AG04449 (cell line): ENCODE measurements at regions not wholly inside any gene's neighbourhood (a gene's known extent, or its start where the extent isn't known, plus 50 kb on each side); places are given as distances from the start of the nearest gene placed in this dataset.

Experiments used
- CTCF ChIA-PET: fragments of 350-600 bp; formaldehyde crosslinking; extraction: SDS; loops from one replicate; lab custom pipeline; 2021; ENCODE audit warnings: antibody characterized with exemption; lab: Yijun Ruan, JAX
- POLR2A ChIA-PET: fragments of 400-600, 350-600 bp; formaldehyde crosslinking; extraction: SDS; loops from one replicate; lab custom pipeline; 2020; ENCODE audit warnings: antibody characterized with exemption, inconsistent platforms; lab: Yijun Ruan, JAX
- DNase-seq: peaks from one replicate; pipeline ENCODE4 v3.0.0-alpha.2; 2010; ENCODE audit warnings: low read depth, low spot score
- H3K4me3 ChIP-seq: 2 replicates; pipeline ENCODE4 v1.5.1; 2011; ENCODE audit warnings: low read depth, mild to moderate bottlenecking, control low read depth, low read length
- CTCF ChIP-seq: IDR thresholded peaks from one replicate; pipeline ENCODE4 v1.5.1; 2011; ENCODE audit warnings: mild to moderate bottlenecking, moderate library complexity, low read length, control low read depth, inconsistent platforms; ENCODE audit not compliant: insufficient read depth; ENCODE audit errors: missing control alignments

- CTCF ChIA-PET, result no interaction called here
- DNase-seq, result no peak
- TF ChIP-seq CTCF, result no peak
- no peak overlapping the region for H3K4me3 ChIP-seq
- POLR2A ChIA-PET, result no interaction called here
Observed at GRCh38 chrX:63404332-63404731, 53.2 kb upstream of the SPIN4 start.

GRCh38 chrX:63402106-63402505 is 51.0 kb upstream of the SPIN4 start:
- no peak overlapping the region for H3K4me3 ChIP-seq
- ChIA-PET POLR2A (no interaction called here), CTCF (no interaction called here)
- no peak for TF ChIP-seq CTCF
- no peak for DNase-seq
